Lower leg skin (tissue), 4 donors: ENCODE measurements at regions not wholly inside any gene's neighbourhood (a gene's known extent, or its start where the extent isn't known, plus 50 kb on each side); places are given as distances from the start of the nearest gene placed in this dataset.

ENCODE experiments used
- DNase-seq, 2 donors: peaks; one replicate each; pipeline ENCODE4 v3.0.0-alpha.2; 2019; ENCODE audit warnings: low spot score in 2 of 2
- H3K4me3 ChIP-seq: fragments of 200-600 bp; sonication (generic); 2 replicates; pipeline ENCODE4 v1.5.1; 2017; ENCODE audit warnings: mild to moderate bottlenecking, low read depth; ENCODE audit not compliant: poor library complexity, severe bottlenecking
- CTCF ChIP-seq, 3 donors: fragments of 450-650 bp; IDR thresholded peaks; one replicate each; pipeline ENCODE4 v1.5.1; 2016; ENCODE audit warnings: antibody characterized with exemption in 3 of 3, mild to moderate bottlenecking in 3 of 3, moderate library complexity in 2 of 3
- POLR2A ChIP-seq, 2 donors: fragments of 450-650 bp; IDR thresholded peaks; one replicate each; pipeline ENCODE4 v1.6.1; 2016 to 2017; ENCODE audit warnings: antibody characterized with exemption in 2 of 2, mild to moderate bottlenecking in 1 of 2, moderate library complexity in 1 of 2
- WGBS, 2 donors: methylation state at CpG; one replicate each; pipeline ENCODE4 v1.1.5; 2018; 5-methylcytosine and 5-hydroxymethylcytosine counted together
- intact Hi-C: fragments of 100-400 bp; cut with DNase I; formaldehyde crosslinking; loops from one replicate; pipeline ENCODE4 v1.15.0; 2023; ENCODE audit warnings: low total_unique reads

- H3K4me3 ChIP-seq = no peak overlapping the region
- WGBS, 2 donors = 54 to 64% methylated on average over 7 of the region's 7 CpGs
- TF ChIP-seq CTCF (IDR thresholded peaks at IDR 0.05) (no peak), POLR2A (IDR thresholded peaks at IDR 0.05) (no peak)
- intact Hi-C loops = no loop called here
- peak in 1 of 2 donors; percentile 66 for DNase-seq
Observed at GRCh38 chr2:237217995-237218616, 132.4 kb downstream of the COPS8 start.

- WGBS, 2 donors = 46 to 51% methylated on average over 2 of the region's 2 CpGs
- TF ChIP-seq POLR2A (IDR thresholded peaks at IDR 0.05) = no peak
- TF ChIP-seq CTCF (IDR thresholded peaks at IDR 0.05) = no peak
- intact Hi-C loops = no loop called here
- DNase-seq = no peak
- no peak overlapping the region for H3K4me3 ChIP-seq
Observed at GRCh38 chr2:237218756-237219155, 133.1 kb downstream of the COPS8 start.

- no peak overlapping the region for H3K4me3 ChIP-seq
- TF ChIP-seq POLR2A (IDR thresholded peaks at IDR 0.05) = no peak
- no peak for TF ChIP-seq CTCF (IDR thresholded peaks at IDR 0.05)
- DNase-seq = no peak
- WGBS, 2 donors = 71 to 79% methylated on average over 4 of the region's 4 CpGs
- intact Hi-C loops = no loop called here
Observed at GRCh38 chr2:237219826-237220225, 134.1 kb downstream of the COPS8 start.

- DNase-seq = no peak
- intact Hi-C loops = no loop called here
- no peak for TF ChIP-seq CTCF (IDR thresholded peaks at IDR 0.05)
- no peak for TF ChIP-seq POLR2A (IDR thresholded peaks at IDR 0.05)
- 78 to 86% methylated on average over 8 of the region's 8 CpGs for WGBS, 2 donors
- no peak overlapping the region for H3K4me3 ChIP-seq
Observed at GRCh38 chr2:237221443-237221842, 135.8 kb downstream of the COPS8 start.

- 37 to 39% methylated on average over 9 of the region's 9 CpGs for WGBS, 2 donors
- no peak overlapping the region for H3K4me3 ChIP-seq
- intact Hi-C loops = no loop called here
- no peak for DNase-seq
- TF ChIP-seq CTCF (IDR thresholded peaks at IDR 0.05) (no peak), POLR2A (IDR thresholded peaks at IDR 0.05) (no peak)
Observed at GRCh38 chr2:237222178-237222577, 136.5 kb downstream of the COPS8 start.

- WGBS, 2 donors = 52 to 53% methylated on average over 4 of the region's 4 CpGs
Observed at GRCh38 chr2:237222601-237223041, 136.9 kb downstream of the COPS8 start.

More at GRCh38 chr2:237222601-237223041, 136.9 kb downstream of the COPS8 start:
- intact Hi-C loops = no loop called here
- no peak overlapping the region for H3K4me3 ChIP-seq
- no peak for DNase-seq
- TF ChIP-seq POLR2A (IDR thresholded peaks at IDR 0.05) = no peak
- no peak for TF ChIP-seq CTCF (IDR thresholded peaks at IDR 0.05)
